ENCODE measurements at regions not wholly inside any gene's neighbourhood (a gene's known extent, or its start where the extent isn't known, plus 50 kb on each side); places are given as distances from the start of the nearest gene placed in this dataset.
"Not testable (repeated sequence)": the region's sequence is repeated elsewhere in the genome, so short reads cannot be mapped to it uniquely, and the experiment has no call there.

DNA sequence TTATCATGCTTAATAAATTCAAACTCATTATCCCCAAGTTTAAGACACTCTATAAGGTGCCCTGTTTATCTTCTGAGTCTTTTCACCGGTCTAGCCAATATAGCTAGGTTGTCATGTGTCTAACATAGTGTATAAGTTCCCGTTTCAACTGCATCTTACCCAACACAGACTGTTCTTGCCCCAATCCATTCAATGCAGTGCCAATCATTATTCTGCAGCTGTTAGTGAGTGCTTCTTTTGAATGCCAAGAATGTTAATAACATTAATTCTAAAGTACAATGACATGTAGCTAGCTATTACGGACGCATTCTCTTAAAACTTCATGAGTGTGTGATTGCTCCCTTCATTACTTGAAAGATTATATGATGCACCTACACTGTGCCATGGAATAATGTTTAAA lies 646.4 kb upstream of the NR2F2 start:
- no peak for DNase-seq

DNA sequence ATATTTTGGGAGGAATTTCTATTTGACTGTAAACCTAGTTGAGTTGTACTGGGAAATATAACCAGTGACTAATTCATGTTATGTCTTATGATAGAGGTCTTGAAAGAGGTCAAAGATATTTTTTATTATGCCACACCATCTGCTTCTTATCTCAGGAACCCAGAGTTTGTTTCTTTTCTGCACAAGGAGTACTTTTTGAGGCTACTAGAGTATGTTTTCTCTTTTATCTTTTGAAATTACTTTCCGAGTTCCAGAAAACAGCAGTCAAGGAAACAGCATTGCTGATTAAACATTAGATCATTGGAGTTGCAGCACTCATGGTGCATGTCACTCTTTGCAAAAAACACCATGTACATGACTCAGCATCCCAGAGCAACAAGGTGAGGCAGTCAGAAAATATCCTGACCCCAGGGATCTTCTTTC lies 645.8 kb upstream of the NR2F2 start:
- no peak for DNase-seq

DNA sequence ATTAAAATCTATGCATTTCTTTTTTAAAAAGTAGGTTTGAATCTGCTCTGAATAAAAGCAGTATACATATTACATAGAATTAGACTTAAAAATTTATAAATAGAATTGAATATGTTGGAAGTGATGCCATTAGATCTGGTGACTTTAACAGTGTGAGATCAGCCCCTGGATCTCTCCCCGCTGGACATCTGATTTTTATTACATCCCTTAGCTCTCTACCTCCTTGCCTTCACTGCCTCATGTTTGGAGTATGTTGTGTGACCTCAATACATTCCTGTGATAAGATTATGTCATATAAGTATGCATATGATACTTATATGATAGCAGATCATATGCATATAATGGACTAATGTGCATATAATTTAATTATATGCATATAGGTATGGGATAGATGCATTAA lies 643.4 kb upstream of the NR2F2 start:
- no peak for DNase-seq

- no peak for DNase-seq
Observed at GRCh38 chr15:95687686-95688085, 642.8 kb upstream of the NR2F2 start.

- DNase-seq = no peak
Observed at GRCh38 chr15:95690631-95691340, 639.7 kb upstream of the NR2F2 start.

DNA sequence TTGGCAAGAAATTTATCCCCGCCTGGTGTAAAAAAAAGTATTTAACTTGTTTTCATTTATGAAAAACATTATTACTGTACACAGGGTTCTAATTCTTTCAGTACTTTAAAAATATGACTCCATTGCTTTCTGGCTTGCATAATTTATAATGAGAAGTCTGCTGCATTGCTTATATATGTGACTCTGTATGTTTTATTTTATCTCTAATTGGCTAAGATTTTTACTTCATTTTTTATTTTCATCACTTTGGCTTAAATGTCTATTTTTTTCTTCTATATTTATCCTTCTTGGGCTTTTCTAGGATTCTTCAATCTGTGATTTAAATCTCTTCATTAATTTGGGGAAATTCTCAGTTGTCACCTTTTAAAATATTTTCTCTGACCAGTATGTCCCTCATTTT lies 636.6 kb upstream of the NR2F2 start:
- DNase-seq = no peak

- no peak for DNase-seq
Observed at GRCh38 chr15:95698230-95698629, 632.3 kb upstream of the NR2F2 start.

GRCh38 chr15:95698951-95699350 lies 631.5 kb upstream of the NR2F2 start:
- DNase-seq = no peak

DNA sequence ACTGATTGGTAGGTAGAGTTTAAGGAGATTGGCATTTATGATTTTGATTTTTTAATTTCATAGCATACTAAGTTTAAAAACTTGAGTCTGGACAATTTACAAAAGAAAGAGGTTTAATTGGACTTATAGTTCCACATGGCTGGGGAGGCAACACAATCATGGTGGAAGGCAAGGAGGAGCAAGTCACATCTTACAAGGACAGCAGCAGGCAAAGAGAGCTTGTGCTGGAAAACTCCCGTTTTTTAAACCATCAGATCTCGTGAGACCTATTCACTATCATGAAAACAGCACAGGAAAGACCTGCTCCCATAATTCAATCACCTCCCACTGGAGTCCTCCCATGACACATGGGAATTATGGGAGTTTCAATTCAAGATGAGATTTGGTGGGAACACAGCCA lies 630.9 kb upstream of the NR2F2 start:
- DNase-seq = no peak

- DNase-seq = not testable (repeated sequence)
Observed at GRCh38 chr15:95700692-95701091, 629.8 kb upstream of the NR2F2 start.

- DNase-seq = no peak
Observed at GRCh38 chr15:95701410-95701809, 629.1 kb upstream of the NR2F2 start.

DNA sequence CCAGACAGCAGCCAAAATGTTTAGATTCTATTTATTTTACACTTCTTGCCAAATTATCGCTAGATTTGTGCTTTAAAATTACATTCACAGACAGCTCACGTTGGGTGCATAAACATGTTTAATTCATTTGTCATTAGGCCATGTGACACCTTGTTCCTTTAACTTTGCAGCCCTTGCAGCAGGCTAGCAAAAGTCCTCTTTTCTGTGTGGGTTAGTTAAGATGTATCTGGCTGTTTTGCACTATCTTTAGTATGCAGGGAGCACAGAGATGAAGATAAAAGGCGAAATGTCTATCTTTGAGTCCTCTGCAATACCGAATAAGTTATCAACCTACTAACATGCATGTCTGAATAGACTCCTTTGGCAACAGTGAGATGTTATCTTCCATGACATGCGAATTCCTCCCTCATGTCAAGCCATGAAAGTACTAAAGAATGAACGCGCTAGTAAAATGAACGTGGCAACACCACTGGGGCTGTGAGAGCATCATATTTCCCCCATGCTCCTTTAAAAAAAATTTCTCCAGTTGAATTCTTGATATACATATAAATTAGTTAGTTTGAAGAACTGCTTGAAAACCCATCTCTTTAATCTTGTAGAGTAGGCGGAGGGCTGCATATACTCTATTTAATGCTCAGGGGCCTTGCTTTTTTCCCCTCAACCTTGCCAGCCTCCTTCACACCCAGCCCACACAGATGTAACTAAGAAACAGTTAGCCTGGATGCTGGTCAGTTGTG lies 620.4 kb upstream of the NR2F2 start:
- no peak for DNase-seq

DNA sequence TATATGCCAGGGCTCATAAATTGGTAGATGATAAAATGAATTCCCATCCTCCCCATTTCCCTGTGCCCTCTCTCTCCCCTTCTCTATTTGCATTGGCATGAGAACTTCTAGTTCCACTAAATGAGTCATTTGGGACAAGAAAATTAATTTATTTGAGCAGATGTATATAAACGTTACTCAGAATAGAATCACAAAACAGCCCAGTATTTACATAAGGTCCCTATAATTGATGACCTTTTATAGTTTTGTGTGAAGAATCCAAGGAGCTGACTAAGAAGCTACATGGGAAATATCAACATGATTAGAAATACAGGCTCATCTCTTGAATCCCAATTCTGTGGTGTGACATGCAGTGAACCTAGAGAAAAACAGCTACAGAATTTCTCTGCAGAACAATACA lies 617.7 kb upstream of the NR2F2 start:
- no peak for DNase-seq

GRCh38 chr15:95713324-95713723 lies 617.2 kb upstream of the NR2F2 start:
- DNase-seq = no peak

GRCh38 chr15:95715116-95715903 lies 615.2 kb upstream of the NR2F2 start:
- DNase-seq = no peak

DNA sequence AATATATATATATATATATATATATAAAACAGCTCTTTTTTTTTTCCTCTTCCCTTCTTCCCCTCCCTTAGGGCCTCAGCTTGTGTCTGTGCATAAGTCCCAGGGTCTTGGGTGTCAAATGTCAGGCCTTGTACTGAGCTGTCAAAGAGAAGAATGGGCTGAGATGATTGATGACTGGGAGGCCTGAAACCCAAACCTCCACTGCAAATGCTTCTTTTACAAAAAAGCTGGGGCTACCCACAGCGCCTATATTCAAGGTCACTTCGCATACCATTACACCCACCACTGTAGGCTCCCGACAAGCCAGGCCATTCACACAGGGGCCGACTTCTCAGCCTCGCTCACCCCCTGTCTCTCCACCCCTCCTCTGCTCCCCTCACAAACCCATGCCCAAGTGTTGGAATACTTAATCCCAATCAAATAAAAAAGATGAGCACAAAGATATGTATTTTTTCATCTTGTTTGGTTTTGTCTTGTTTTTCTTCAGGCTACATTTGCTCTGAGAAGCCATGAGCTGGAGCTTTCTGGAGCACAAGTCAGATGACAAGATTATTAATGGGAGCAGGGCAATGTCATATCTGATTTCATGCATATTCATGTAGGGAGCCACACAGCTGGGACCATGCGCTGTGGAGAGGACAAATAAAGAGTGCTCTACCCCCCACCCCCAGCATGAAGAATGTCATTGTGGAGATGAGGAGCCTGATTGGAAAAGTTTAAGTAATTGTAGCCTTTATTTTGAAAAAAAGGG lies 614.4 kb upstream of the NR2F2 start:
- no peak for DNase-seq

- DNase-seq = no peak
Observed at GRCh38 chr15:95716708-95717107, 613.8 kb upstream of the NR2F2 start.

- no peak for DNase-seq
Observed at GRCh38 chr15:95718441-95718840, 612.1 kb upstream of the NR2F2 start.

- no peak for DNase-seq
Observed at GRCh38 chr15:95724908-95725633, 605.4 kb upstream of the NR2F2 start.

DNA sequence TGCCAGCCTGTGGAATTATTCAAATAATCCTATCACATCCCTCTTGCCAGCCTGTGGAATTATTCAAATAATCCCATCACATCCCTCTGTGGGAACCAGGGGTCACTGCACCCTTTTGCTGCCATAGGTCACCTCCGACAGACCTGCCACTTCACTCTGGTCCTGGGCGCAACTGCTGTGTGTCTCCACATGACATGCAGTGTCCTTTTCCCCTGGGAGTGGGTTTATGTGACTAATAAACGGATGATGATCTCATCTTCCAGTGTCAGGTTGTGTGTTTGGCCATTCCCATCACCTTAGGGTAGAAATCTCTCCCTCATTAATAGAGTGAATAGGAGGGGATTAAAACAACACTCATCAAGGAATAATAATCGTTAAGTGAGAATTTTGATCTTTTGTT lies 603.6 kb upstream of the NR2F2 start:
- no peak for DNase-seq

GRCh38 chr15:95733931-95734330 lies 596.6 kb upstream of the NR2F2 start:
- DNase-seq = no peak
